ENCODE measurements at regions not wholly inside any gene's neighbourhood (a gene's known extent, or its start where the extent isn't known, plus 50 kb on each side); places are given as distances from the start of the nearest gene placed in this dataset.

DNA sequence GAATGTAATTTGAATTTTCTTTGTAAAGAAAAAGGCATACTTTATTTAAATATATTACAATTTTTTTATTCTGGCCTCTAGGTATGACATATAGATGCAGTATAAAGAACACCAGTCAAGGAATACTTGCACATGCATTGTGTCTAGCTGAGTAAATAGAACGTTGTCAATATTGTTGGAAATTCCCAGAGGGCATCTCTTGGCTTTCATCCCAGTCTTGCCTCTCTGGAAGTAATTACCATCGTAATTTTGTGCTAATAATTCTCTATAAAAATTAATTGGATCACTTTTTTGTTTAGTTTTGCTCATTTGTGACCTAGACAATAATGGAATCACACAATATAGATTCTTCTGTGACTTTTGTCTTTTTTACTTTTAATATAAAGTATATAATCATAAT lies 1052.3 kb upstream of the CELF2 start (continued):
- TF ChIP-seq CREM (IDR thresholded peaks at IDR 0.05; ENCODE audit: low read depth), result no peak
- no peak for TF ChIP-seq EGR1 (IDR thresholded peaks at IDR 0.05; ENCODE audit: borderline replicate concordance in 1 of 2, low read depth in 2 of 2, low read length in 2 of 2)
- no peak for TF ChIP-seq RAD51 (IDR thresholded peaks at IDR 0.05)
- TF ChIP-seq PAX8 (IDR thresholded peaks at IDR 0.05), result no peak

DNA sequence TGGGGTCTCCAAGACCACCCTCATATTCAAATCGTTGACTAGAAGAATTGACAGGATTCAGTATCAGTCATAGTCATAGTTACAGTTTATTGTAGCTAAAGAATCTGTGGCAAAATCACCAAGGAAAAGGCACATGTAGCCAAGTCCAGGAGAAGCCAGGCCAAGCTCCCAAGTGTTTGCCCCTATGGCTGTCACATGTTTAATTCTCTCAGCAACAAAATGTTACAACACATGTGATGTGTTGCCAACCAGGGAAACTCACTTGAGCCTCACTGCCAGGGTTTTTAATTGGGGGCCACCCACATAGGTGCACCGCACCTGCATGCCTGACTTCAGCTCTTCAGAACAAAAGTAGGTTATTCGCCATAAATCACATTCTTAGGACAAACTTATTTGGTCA lies 1030.9 kb upstream of the CELF2 start:
- ChIA-PET CTCF (no interaction called here), SMC1A (ENCODE audit: uncharacterized antibody, unreplicated experiment) (no interaction called here), RAD21 (ENCODE audit: unreplicated experiment) (no interaction called here), POLR2A (no interaction called here)
- no peak overlapping the region for H2AFZ ChIP-seq (ENCODE audit: control insufficient read depth, low read depth, low read length)
- FAIRE-seq (no peak), ATAC-seq (no peak), DNase-seq (ENCODE audit: low read depth, low spot score) (no peak)
- intact Hi-C loops (cut with micrococcal nuclease; ENCODE audit: unreplicated experiment), result no loop called here
- H3K36me3 ChIP-seq (ENCODE audit: control insufficient read depth in 2 of 2, insufficient read depth in 2 of 2, low read length in 1 of 2), result no peaks in the 10 kb centered on the region
- in situ Hi-C loops (cut with MboI), result no loop called here
- no peaks in the 10 kb centered on the region for H3K4me1 ChIP-seq (ENCODE audit: control insufficient read depth, insufficient read depth, low read length)
- no peaks in the 10 kb centered on the region for H4K20me1 ChIP-seq (ENCODE audit: control insufficient read depth, insufficient read depth)
- no peak overlapping the region for H3K9ac ChIP-seq (ENCODE audit: control insufficient read depth, insufficient read depth, low read length)
- 18% methylated on average over 3 of the region's 3 CpGs for WGBS (ENCODE audit: insufficient coverage, insufficient replicate concordance, low lambda C conversion rate, missing lambda C conversion rate)
- no peak overlapping the region for H3K27ac ChIP-seq (ENCODE audit: control insufficient read depth, insufficient read depth)
- BruUV-seq (replicated peaks), result no TSS peak
- H3K4me2 ChIP-seq (ENCODE audit: control insufficient read depth, insufficient read depth), result no peak overlapping the region
- no peaks in the 10 kb centered on the region for H3K27me3 ChIP-seq (replicated peaks in 1 of 2; ENCODE audit: control insufficient read depth in 2 of 2, insufficient read depth in 2 of 2, low read length in 1 of 2)
- no peak overlapping the region for H3K4me3 ChIP-seq
- H3K79me2 ChIP-seq (ENCODE audit: control insufficient read depth, insufficient read depth, low read length), result no peaks in the 10 kb centered on the region
- no peaks in the 10 kb centered on the region for H3K9me3 ChIP-seq (replicated peaks; ENCODE audit: control insufficient read depth, insufficient read depth, low read length)
- TF ChIP-seq, protein P1, sequence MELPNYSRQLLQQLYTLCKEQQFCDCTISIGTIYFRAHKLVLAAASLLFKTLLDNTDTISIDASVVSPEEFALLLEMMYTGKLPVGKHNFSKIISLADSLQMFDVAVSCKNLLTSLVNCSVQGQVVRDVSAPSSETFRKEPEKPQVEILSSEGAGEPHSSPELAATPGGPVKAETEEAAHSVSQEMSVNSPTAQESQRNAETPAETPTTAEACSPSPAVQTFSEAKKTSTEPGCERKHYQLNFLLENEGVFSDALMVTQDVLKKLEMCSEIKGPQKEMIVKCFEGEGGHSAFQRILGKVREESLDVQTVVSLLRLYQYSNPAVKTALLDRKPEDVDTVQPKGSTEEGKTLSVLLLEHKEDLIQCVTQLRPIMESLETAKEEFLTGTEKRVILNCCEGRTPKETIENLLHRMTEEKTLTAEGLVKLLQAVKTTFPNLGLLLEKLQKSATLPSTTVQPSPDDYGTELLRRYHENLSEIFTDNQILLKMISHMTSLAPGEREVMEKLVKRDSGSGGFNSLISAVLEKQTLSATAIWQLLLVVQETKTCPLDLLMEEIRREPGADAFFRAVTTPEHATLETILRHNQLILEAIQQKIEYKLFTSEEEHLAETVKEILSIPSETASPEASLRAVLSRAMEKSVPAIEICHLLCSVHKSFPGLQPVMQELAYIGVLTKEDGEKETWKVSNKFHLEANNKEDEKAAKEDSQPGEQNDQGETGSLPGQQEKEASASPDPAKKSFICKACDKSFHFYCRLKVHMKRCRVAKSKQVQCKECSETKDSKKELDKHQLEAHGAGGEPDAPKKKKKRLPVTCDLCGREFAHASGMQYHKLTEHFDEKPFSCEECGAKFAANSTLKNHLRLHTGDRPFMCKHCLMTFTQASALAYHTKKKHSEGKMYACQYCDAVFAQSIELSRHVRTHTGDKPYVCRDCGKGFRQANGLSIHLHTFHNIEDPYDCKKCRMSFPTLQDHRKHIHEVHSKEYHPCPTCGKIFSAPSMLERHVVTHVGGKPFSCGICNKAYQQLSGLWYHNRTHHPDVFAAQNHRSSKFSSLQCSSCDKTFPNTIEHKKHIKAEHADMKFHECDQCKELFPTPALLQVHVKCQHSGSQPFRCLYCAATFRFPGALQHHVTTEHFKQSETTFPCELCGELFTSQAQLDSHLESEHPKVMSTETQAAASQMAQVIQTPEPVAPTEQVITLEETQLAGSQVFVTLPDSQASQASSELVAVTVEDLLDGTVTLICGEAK (IDR thresholded peaks at IDR 0.05; ENCODE audit: borderline replicate concordance), result no peak
- TF ChIP-seq EGR1 (IDR thresholded peaks at IDR 0.05; ENCODE audit: borderline replicate concordance in 1 of 2, low read depth in 2 of 2, low read length in 2 of 2) (no peak), ZNF384 (IDR thresholded peaks at IDR 0.05; ENCODE audit: borderline replicate concordance, low read depth, low read length) (no peak), CHD2 (IDR thresholded peaks at IDR 0.05; ENCODE audit: borderline replicate concordance, low read depth, low read length) (no peak), TCF12 (IDR thresholded peaks at IDR 0.05; ENCODE audit: low read depth, low read length) (no peak), CREM (IDR thresholded peaks at IDR 0.05; ENCODE audit: low read depth) (no peak), TCF7 (IDR thresholded peaks at IDR 0.05; ENCODE audit: borderline replicate concordance) (no peak), ETV6 (conservative IDR thresholded peaks at IDR 0.05 in 1 of 2, IDR thresholded peaks at IDR 0.05 in 1 of 2; ENCODE audit: borderline replicate concordance in 1 of 2, low read depth in 1 of 2) (no peak), NBN (IDR thresholded peaks at IDR 0.05) (no peak), RCOR1 (conservative IDR thresholded peaks at IDR 0.05; ENCODE audit: low read depth, low read length) (no peak), NFIC (IDR thresholded peaks at IDR 0.05; ENCODE audit: low read depth, low read length) (no peak), MEF2A (IDR thresholded peaks at IDR 0.05; ENCODE audit: insufficient read depth, low read depth, low read length) (no peak), FOS (IDR thresholded peaks at IDR 0.05; ENCODE audit: borderline replicate concordance, extremely low read depth, insufficient read length) (no peak), IKZF1 (conservative IDR thresholded peaks at IDR 0.05) (no peak), HDAC2 (IDR thresholded peaks at IDR 0.05) (no peak), ZNF207 (IDR thresholded peaks at IDR 0.05; ENCODE audit: borderline replicate concordance) (no peak)
- TF ChIP-seq, protein P2, sequence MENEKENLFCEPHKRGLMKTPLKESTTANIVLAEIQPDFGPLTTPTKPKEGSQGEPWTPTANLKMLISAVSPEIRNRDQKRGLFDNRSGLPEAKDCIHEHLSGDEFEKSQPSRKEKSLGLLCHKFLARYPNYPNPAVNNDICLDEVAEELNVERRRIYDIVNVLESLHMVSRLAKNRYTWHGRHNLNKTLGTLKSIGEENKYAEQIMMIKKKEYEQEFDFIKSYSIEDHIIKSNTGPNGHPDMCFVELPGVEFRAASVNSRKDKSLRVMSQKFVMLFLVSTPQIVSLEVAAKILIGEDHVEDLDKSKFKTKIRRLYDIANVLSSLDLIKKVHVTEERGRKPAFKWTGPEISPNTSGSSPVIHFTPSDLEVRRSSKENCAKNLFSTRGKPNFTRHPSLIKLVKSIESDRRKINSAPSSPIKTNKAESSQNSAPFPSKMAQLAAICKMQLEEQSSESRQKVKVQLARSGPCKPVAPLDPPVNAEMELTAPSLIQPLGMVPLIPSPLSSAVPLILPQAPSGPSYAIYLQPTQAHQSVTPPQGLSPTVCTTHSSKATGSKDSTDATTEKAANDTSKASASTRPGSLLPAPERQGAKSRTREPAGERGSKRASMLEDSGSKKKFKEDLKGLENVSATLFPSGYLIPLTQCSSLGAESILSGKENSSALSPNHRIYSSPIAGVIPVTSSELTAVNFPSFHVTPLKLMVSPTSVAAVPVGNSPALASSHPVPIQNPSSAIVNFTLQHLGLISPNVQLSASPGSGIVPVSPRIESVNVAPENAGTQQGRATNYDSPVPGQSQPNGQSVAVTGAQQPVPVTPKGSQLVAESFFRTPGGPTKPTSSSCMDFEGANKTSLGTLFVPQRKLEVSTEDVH (IDR thresholded peaks at IDR 0.05; ENCODE audit: low read depth, partially characterized antibody), result no peak
